Neural crest cell (in vitro differentiated cells): ENCODE measurements at regions not wholly inside any gene's neighbourhood (a gene's known extent, or its start where the extent isn't known, plus 50 kb on each side); places are given as distances from the start of the nearest gene placed in this dataset.

ENCODE experiments used
- DNase-seq: peaks from one replicate; pipeline ENCODE4 v3.0.0; 2021; ENCODE audit warnings: low read depth, mixed read lengths, low spot score
- H3K27ac Mint-ChIP-seq: one replicate; pipeline ENCODE4 v1.8.0; 2021; ENCODE audit warnings: mild to moderate bottlenecking, mixed read lengths; ENCODE audit not compliant: unreplicated experiment
- H3K27me3 Mint-ChIP-seq: 2 replicates; pipeline ENCODE4 v1.8.0; 2021; ENCODE audit warnings: low read depth, mild to moderate bottlenecking, mixed read lengths
- H3K36me3 Mint-ChIP-seq: 2 replicates; pipeline ENCODE4 v1.8.0; 2021; ENCODE audit warnings: low read depth, mild to moderate bottlenecking, mixed read lengths
- H3K4me1 Mint-ChIP-seq: 2 replicates; pipeline ENCODE4 v1.8.0; 2021; ENCODE audit warnings: mixed read lengths
- H3K4me3 Mint-ChIP-seq: one replicate; pipeline ENCODE4 v1.8.0; 2021; ENCODE audit warnings: mild to moderate bottlenecking, mixed read lengths
- H3K9me3 Mint-ChIP-seq: 2 replicates; pipeline ENCODE4 v1.8.0; 2021; ENCODE audit warnings: mixed read lengths
- CTCF ChIP-seq: fragments of 200-600 bp; sonication (generic); conservative IDR thresholded peaks from 2 replicates; pipeline ENCODE4 v1.5.0; 2021; ENCODE audit warnings: antibody characterized with exemption, mild to moderate bottlenecking

- Mint-ChIP-seq H3K27me3 (no peaks in the 10 kb centered on the region), H3K9me3 (no peaks in the 10 kb centered on the region)
Measured at GRCh38 chr3:168884353-168884903, 779.1 kb downstream of the MECOM start.

DNA sequence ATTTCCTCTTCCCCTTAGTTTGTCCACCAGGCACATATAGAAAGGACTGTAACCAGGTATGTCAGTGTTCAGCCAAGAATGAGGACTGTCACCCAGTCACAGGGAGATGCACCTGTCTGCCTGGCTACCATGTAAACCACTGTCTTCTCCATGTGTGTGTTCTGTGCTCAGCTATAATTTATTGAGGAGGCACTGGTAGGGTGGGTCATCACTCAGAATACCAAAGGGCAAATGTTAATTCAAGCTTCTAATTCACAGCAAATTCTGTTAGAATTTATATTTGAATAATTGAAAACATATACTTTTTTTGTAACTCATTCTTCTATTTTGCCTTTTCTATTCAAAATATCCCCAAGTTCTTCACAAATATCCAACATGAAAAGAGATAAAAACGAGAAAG lies 780.4 kb downstream of the MECOM start:
- TF ChIP-seq CTCF, result no peak
- no peaks in the 10 kb centered on the region for H3K27me3 Mint-ChIP-seq
- H3K9me3 Mint-ChIP-seq, result no peaks in the 10 kb centered on the region
- H3K4me3 Mint-ChIP-seq, result no peak overlapping the region
- H3K27ac Mint-ChIP-seq, result no peak overlapping the region
- peaks cover 8% of the 10 kb centered on the region for H3K4me1 Mint-ChIP-seq
- no peaks in the 10 kb centered on the region for H3K36me3 Mint-ChIP-seq
- no peak for DNase-seq

More at GRCh38 chr3:168884353-168884903, 779.1 kb downstream of the MECOM start:
- Mint-ChIP-seq H3K4me1 (peaks cover 4% of the 10 kb centered on the region), H3K27ac (no peak overlapping the region), H3K4me3 (no peak overlapping the region), H3K36me3 (no peaks in the 10 kb centered on the region)
- TF ChIP-seq CTCF, result no peak
- no peak for DNase-seq

DNA sequence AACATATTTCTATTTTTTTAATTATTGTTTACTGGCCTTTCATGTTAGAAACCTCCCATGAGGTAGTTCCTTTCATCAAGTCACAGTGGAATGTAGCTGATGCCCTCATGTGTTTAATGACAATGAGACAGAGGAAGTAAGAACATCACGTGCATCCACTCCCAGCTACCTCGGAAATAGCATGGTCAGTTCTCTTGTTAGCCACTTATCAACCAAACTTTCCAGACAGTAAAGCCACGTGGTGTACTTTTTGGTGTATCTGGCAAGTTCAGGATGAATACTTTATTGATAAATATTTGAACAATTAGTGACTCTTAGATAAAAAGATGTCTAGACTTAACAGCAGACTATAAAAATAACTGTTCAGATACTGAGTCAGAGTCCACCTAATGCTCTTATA lies 781.7 kb downstream of the MECOM start:
- Mint-ChIP-seq H3K27ac (no peak overlapping the region), H3K27me3 (no peaks in the 10 kb centered on the region), H3K9me3 (no peaks in the 10 kb centered on the region), H3K4me1 (peaks cover 10% of the 10 kb centered on the region), H3K4me3 (no peak overlapping the region), H3K36me3 (no peaks in the 10 kb centered on the region)
- no peak for TF ChIP-seq CTCF
- DNase-seq, result no peak

DNA sequence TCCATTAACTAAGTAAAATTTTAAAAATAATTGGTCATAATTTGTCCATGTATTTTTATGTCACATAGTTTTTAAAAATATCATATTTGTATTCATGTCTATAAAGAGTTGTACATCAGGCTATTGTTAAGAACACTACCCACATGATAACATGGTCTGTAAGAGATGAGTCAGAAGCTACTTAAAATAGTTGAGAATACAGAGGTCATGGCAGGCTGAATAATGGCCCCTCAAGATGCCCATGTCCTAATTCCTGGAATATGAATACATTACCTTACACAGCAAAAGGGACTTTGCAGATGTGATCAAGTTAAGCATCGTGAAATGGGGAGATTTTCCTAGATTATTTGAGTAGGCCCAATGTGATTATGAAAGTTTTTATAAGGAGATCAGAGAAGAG lies 782.9 kb upstream of the GOLIM4 start:
- Mint-ChIP-seq H3K27ac (no peak overlapping the region), H3K4me1 (peaks cover 17% of the 10 kb centered on the region), H3K27me3 (no peaks in the 10 kb centered on the region), H3K9me3 (no peaks in the 10 kb centered on the region), H3K36me3 (no peaks in the 10 kb centered on the region), H3K4me3 (no peak overlapping the region)
- no peak for DNase-seq
- TF ChIP-seq CTCF, result no peak

DNA sequence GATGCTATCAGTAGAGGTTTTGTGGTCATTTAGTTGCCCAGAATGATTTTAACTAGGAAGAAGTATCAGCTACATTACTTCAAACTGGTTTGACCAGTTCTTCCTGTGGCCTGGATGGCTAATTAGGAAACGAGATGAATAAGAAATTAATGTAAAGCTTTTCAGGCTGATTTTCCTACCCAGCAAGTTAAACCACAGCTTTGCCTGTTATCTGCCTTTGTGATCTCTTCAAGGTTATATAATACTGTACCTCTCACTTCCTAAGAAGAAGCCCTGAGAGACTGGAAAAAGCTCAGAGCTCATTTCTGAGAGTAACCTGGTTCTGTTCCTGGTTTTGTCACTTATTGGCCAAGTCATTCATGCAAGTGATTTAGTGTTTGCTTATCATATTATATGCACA lies 782.2 kb upstream of the GOLIM4 start:
- DNase-seq, result no peak
- TF ChIP-seq CTCF, result no peak

More for the DNA sequence above, 782.2 kb upstream of the GOLIM4 start:
- no peaks in the 10 kb centered on the region for H3K27me3 Mint-ChIP-seq
- peaks cover 17% of the 10 kb centered on the region for H3K4me1 Mint-ChIP-seq
- H3K27ac Mint-ChIP-seq, result no peak overlapping the region
- H3K9me3 Mint-ChIP-seq, result no peaks in the 10 kb centered on the region
- no peak overlapping the region for H3K4me3 Mint-ChIP-seq
- no peaks in the 10 kb centered on the region for H3K36me3 Mint-ChIP-seq
